Caco-2 (cell line): ENCODE measurements at regions not wholly inside any gene's neighbourhood (a gene's known extent, or its start where the extent isn't known, plus 50 kb on each side); places are given as distances from the start of the nearest gene placed in this dataset.

Experiments
- BruUV-seq: library from RNA; stranded (reverse); fragments of 400-500 nt; replicated peaks from 2 replicates; lab custom pipeline; 2021; lab: Mats Ljungman, UMichigan
- CTCF ChIA-PET: fragments of 300-600 bp; sonication (Branson Sonifier 250); formaldehyde crosslinking; loops from one replicate; lab custom pipeline; 2022; ENCODE audit warnings: antibody characterized with exemption; lab: Charles Lee
- POLR2A ChIA-PET: fragments of 300-600 bp; sonication (Branson Sonifier 250); formaldehyde crosslinking; loops from one replicate; lab custom pipeline; 2022; ENCODE audit warnings: antibody characterized with exemption; lab: Charles Lee
- DNase-seq, 2 experiments: peaks; one replicate each; pipeline versions ENCODE4 v3.0.0 to v3.0.0-alpha.2; 2020 to 2022
- H3K27me3 ChIP-seq: replicated peaks from 2 replicates; pipeline ENCODE4 v1.6.0; 2011; ENCODE audit warnings: low read length; ENCODE audit not compliant: control insufficient read depth, insufficient read depth
- H3K36me3 ChIP-seq: 2 replicates; pipeline ENCODE4 v1.5.1; 2011; ENCODE audit warnings: low read length; ENCODE audit not compliant: control insufficient read depth, insufficient read depth
- H3K4me1 ChIP-seq: fragments of 250-450 bp; sonication (Bioruptor Pico); 2 replicates; pipeline ENCODE4 v1.5.1; 2020; ENCODE audit warnings: mild to moderate bottlenecking
- H3K4me3 ChIP-seq: 2 replicates; pipeline ENCODE4 v1.5.1; 2011; ENCODE audit warnings: low read depth, mild to moderate bottlenecking, control low read depth, low read length
- H3K9me3 ChIP-seq: fragments of 250-450 bp; sonication (Bioruptor Pico); 2 replicates; pipeline ENCODE4 v1.5.1; 2020; ENCODE audit warnings: mild to moderate bottlenecking, moderate library complexity
- H3K27ac Mint-ChIP-seq: one replicate; pipeline ENCODE4 v1.8.0; 2022; ENCODE audit warnings: mixed read lengths; ENCODE audit not compliant: unreplicated experiment
- H3K27me3 Mint-ChIP-seq: one replicate; pipeline ENCODE4 v1.8.0; 2022; ENCODE audit warnings: mixed read lengths; ENCODE audit not compliant: insufficient read depth, unreplicated experiment
- H3K36me3 Mint-ChIP-seq: one replicate; pipeline ENCODE4 v1.8.0; 2022; ENCODE audit warnings: mild to moderate bottlenecking, mixed read lengths; ENCODE audit not compliant: insufficient read depth, unreplicated experiment
- H3K4me1 Mint-ChIP-seq: one replicate; pipeline ENCODE4 v1.8.0; 2022; ENCODE audit warnings: low read depth, mixed read lengths; ENCODE audit not compliant: unreplicated experiment
- H3K4me3 Mint-ChIP-seq: one replicate; pipeline ENCODE4 v1.8.0; 2022; ENCODE audit warnings: mild to moderate bottlenecking, moderate library complexity, mixed read lengths; ENCODE audit not compliant: unreplicated experiment
- H3K9me3 Mint-ChIP-seq: one replicate; pipeline ENCODE4 v1.8.0; 2022; ENCODE audit warnings: mixed read lengths; ENCODE audit not compliant: unreplicated experiment
- CTCF ChIP-seq, 2 experiments: fragments of 200-600 bp in 1 of 2; IDR thresholded peaks; 1 replicate in 1 of 2; 2 replicates in 1 of 2; pipeline versions ENCODE4 v1.5.1 to v1.8.0; 2011 to 2022; ENCODE audit warnings: antibody characterized with exemption in 1 of 2, control low read depth in 1 of 2, inconsistent platforms in 1 of 2, low read depth in 1 of 2, low read length in 1 of 2, mild to moderate bottlenecking in 1 of 2, moderate library complexity in 1 of 2; ENCODE audit not compliant: insufficient read depth in 1 of 2, severe bottlenecking in 1 of 2, unreplicated experiment in 1 of 2
- intact Hi-C: fragments of 100-400 bp; cut with micrococcal nuclease; formaldehyde crosslinking; loops from one replicate; pipeline ENCODE4 v1.10.0; 2022; ENCODE audit not compliant: unreplicated experiment

- Mint-ChIP-seq H3K4me1 (no peaks in the 10 kb centered on the region), H3K4me3 (no peak overlapping the region), H3K36me3 (no peaks in the 10 kb centered on the region), H3K27ac (no peak overlapping the region), H3K27me3 (peaks cover 5% of the 10 kb centered on the region), H3K9me3 (no peaks in the 10 kb centered on the region)
- DNase-seq = no peak
- TF ChIP-seq CTCF (IDR thresholded peaks at IDR 0.05; ENCODE audit: insufficient read depth in 1 of 2, low read depth in 1 of 2, low read length in 1 of 2, severe bottlenecking in 1 of 2, unreplicated experiment in 1 of 2) = no peak
- ChIA-PET POLR2A (no interaction called here), CTCF (no interaction called here)
- intact Hi-C loops = no loop called here
- no peaks in the 10 kb centered on the region; the same call in 1 of the 2 replicates for H3K27me3 ChIP-seq
- no TSS peak for BruUV-seq
- no peaks in the 10 kb centered on the region for H3K36me3 ChIP-seq
- H3K9me3 ChIP-seq = no peaks in the 10 kb centered on the region
- H3K4me1 ChIP-seq = no peaks in the 10 kb centered on the region
- H3K4me3 ChIP-seq = no peak overlapping the region
Measured at GRCh38 chr20:12715371-12715770, 293.4 kb upstream of the SPTLC3 start.

- H3K4me3 Mint-ChIP-seq = no peak overlapping the region
- ChIA-PET CTCF (no interaction called here), POLR2A (no interaction called here)
- DNase-seq = no peak
- Histone ChIP-seq H3K36me3 (no peaks in the 10 kb centered on the region), H3K4me3 (no peak overlapping the region), H3K4me1 (no peaks in the 10 kb centered on the region), H3K27me3 (no peaks in the 10 kb centered on the region; the same call in 1 of the 2 replicates), H3K9me3 (no peaks in the 10 kb centered on the region)
- H3K4me1 Mint-ChIP-seq = no peaks in the 10 kb centered on the region
- H3K9me3 Mint-ChIP-seq = no peaks in the 10 kb centered on the region
- BruUV-seq = no TSS peak
- intact Hi-C loops = no loop called here
- H3K36me3 Mint-ChIP-seq = no peaks in the 10 kb centered on the region
- H3K27me3 Mint-ChIP-seq = peaks cover 2% of the 10 kb centered on the region
- TF ChIP-seq CTCF (IDR thresholded peaks at IDR 0.05; ENCODE audit: insufficient read depth in 1 of 2, low read depth in 1 of 2, low read length in 1 of 2, severe bottlenecking in 1 of 2, unreplicated experiment in 1 of 2) = no peak
- H3K27ac Mint-ChIP-seq = no peak overlapping the region
Measured at GRCh38 chr20:12715991-12716680, 292.6 kb upstream of the SPTLC3 start.

- Mint-ChIP-seq H3K4me3 (no peak overlapping the region), H3K9me3 (no peaks in the 10 kb centered on the region), H3K36me3 (no peaks in the 10 kb centered on the region), H3K27ac (no peak overlapping the region), H3K27me3 (peaks cover 2% of the 10 kb centered on the region), H3K4me1 (no peaks in the 10 kb centered on the region)
- DNase-seq = no peak
- Histone ChIP-seq H3K27me3 (no peaks in the 10 kb centered on the region; the same call in 1 of the 2 replicates), H3K4me1 (0 out of 2 replicates have a peak, but pooled peaks cover 2% of the 10 kb centered on the region), H3K36me3 (no peaks in the 10 kb centered on the region), H3K4me3 (no peak overlapping the region), H3K9me3 (no peaks in the 10 kb centered on the region)
- TF ChIP-seq CTCF (IDR thresholded peaks at IDR 0.05; ENCODE audit: insufficient read depth in 1 of 2, low read depth in 1 of 2, low read length in 1 of 2, severe bottlenecking in 1 of 2, unreplicated experiment in 1 of 2) = no peak
- ChIA-PET CTCF (no interaction called here), POLR2A (no interaction called here)
- no TSS peak for BruUV-seq
- intact Hi-C loops = no loop called here
Measured at GRCh38 chr20:12717061-12717460, 291.7 kb upstream of the SPTLC3 start.
